ENCODE measurements at regions not wholly inside any gene's neighbourhood (a gene's known extent, or its start where the extent isn't known, plus 50 kb on each side); places are given as distances from the start of the nearest gene placed in this dataset.

DNA sequence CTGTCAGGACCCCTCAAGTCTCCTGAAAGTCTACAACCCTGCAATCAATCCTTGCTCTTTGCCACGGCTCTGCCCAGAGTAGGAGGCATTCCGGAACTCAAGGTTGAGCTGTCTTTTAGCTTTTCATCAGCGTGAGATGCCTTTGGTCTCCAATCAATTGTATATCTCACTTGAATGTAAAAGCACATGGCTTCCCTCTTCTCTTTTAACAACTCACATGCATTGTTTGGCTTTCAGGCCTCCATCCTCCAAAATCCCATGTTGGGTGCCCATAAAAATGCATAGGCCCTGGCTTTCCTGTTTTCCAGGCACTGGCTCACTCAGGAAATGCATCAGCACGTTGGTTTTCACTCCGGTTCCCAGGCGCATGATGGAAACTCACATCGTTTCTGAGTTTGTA, 64.0 kb upstream of the FOXF1 start:
- H3K27me3 Mint-ChIP-seq (ENCODE audit: unreplicated experiment) = peaks cover 16% of the 10 kb centered on the region
- no peak overlapping the region for H3K27ac Mint-ChIP-seq (ENCODE audit: unreplicated experiment)

DNA sequence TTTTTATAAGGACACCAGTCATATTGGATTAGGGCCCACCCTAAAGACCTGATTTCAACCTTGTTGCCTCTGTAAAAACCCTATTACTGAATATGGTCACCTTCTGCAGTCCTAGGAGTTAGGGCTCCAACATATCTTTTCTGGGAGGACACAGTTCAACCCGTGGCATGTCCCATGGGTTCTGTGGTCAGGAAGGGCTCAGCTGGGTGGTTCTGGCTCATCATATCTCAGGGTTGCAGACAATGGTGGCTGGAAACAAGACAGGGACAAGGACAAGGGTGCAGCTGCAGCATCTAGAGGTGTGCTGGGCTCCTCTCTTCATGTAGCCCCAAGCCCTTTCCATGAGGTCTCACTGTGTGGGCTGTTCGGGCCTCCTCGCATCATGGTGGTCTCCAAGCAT, 63.1 kb upstream of the FOXF1 start:
- H3K4me3 Mint-ChIP-seq (ENCODE audit: unreplicated experiment) = no peak overlapping the region
- TF ChIP-seq, protein P1, sequence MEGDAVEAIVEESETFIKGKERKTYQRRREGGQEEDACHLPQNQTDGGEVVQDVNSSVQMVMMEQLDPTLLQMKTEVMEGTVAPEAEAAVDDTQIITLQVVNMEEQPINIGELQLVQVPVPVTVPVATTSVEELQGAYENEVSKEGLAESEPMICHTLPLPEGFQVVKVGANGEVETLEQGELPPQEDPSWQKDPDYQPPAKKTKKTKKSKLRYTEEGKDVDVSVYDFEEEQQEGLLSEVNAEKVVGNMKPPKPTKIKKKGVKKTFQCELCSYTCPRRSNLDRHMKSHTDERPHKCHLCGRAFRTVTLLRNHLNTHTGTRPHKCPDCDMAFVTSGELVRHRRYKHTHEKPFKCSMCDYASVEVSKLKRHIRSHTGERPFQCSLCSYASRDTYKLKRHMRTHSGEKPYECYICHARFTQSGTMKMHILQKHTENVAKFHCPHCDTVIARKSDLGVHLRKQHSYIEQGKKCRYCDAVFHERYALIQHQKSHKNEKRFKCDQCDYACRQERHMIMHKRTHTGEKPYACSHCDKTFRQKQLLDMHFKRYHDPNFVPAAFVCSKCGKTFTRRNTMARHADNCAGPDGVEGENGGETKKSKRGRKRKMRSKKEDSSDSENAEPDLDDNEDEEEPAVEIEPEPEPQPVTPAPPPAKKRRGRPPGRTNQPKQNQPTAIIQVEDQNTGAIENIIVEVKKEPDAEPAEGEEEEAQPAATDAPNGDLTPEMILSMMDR (IDR thresholded peaks at IDR 0.05) = no peak
- DNase-seq (ENCODE audit: extremely low spot score, unreplicated experiment) = no peak
- peaks cover 19% of the 10 kb centered on the region for H3K27me3 Mint-ChIP-seq (ENCODE audit: unreplicated experiment)
- H3K9me3 Mint-ChIP-seq (ENCODE audit: unreplicated experiment) = no peaks in the 10 kb centered on the region
- H3K4me1 Mint-ChIP-seq (ENCODE audit: unreplicated experiment) = no peaks in the 10 kb centered on the region
- H3K27ac Mint-ChIP-seq (ENCODE audit: unreplicated experiment) = no peak overlapping the region
- H3K36me3 Mint-ChIP-seq (ENCODE audit: unreplicated experiment) = no peaks in the 10 kb centered on the region

More for the DNA sequence above, 64.0 kb upstream of the FOXF1 start:
- no peak for DNase-seq (ENCODE audit: extremely low spot score, unreplicated experiment)
- TF ChIP-seq, protein P1 (IDR thresholded peaks at IDR 0.05) = no peak
- Mint-ChIP-seq H3K9me3 (ENCODE audit: unreplicated experiment) (no peaks in the 10 kb centered on the region), H3K4me3 (ENCODE audit: unreplicated experiment) (no peak overlapping the region), H3K4me1 (ENCODE audit: unreplicated experiment) (no peaks in the 10 kb centered on the region), H3K36me3 (ENCODE audit: unreplicated experiment) (no peaks in the 10 kb centered on the region)

- no peaks in the 10 kb centered on the region for H3K4me1 Mint-ChIP-seq (ENCODE audit: unreplicated experiment)
- TF ChIP-seq, protein P1 (IDR thresholded peaks at IDR 0.05) = no peak
- peaks cover 26% of the 10 kb centered on the region for H3K27me3 Mint-ChIP-seq (ENCODE audit: unreplicated experiment)
- no peaks in the 10 kb centered on the region for H3K9me3 Mint-ChIP-seq (ENCODE audit: unreplicated experiment)
- no peak overlapping the region for H3K4me3 Mint-ChIP-seq (ENCODE audit: unreplicated experiment)
- no peak overlapping the region for H3K27ac Mint-ChIP-seq (ENCODE audit: unreplicated experiment)
- H3K36me3 Mint-ChIP-seq (ENCODE audit: unreplicated experiment) = no peaks in the 10 kb centered on the region
- no peak for DNase-seq (ENCODE audit: extremely low spot score, unreplicated experiment)
Observed at GRCh38 chr16:86448306-86448890, 61.9 kb upstream of the FOXF1 start.

GRCh38 chr16:86449446-86450095, 60.8 kb upstream of the FOXF1 start:
- TF ChIP-seq, protein P1 (IDR thresholded peaks at IDR 0.05) = no peak
- Mint-ChIP-seq H3K36me3 (ENCODE audit: unreplicated experiment) (no peaks in the 10 kb centered on the region), H3K27ac (ENCODE audit: unreplicated experiment) (no peak overlapping the region), H3K27me3 (ENCODE audit: unreplicated experiment) (peaks cover 27% of the 10 kb centered on the region), H3K9me3 (ENCODE audit: unreplicated experiment) (no peaks in the 10 kb centered on the region), H3K4me3 (ENCODE audit: unreplicated experiment) (no peak overlapping the region), H3K4me1 (ENCODE audit: unreplicated experiment) (no peaks in the 10 kb centered on the region)
- DNase-seq (ENCODE audit: extremely low spot score, unreplicated experiment) = no peak

DNA sequence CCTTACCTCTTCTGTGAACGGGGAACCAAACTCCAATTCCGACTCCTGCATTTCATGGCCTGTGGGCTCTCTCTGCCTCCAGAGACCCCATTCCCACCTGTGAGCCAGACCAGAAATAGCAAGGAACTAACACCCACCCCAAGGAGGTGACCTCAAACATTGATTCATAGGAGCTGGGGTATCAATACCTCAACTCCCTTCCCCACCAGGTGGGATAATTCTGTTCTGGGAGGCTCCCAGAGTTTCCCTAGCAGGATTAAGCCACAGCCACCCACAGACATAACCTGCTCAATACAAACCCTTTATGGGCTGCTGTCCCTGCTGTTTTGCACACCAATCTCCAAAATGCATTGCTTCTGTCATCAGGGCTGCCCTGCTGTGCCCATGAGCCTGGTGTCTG, 59.6 kb upstream of the FOXF1 start:
- TF ChIP-seq, protein P1 (IDR thresholded peaks at IDR 0.05) = no peak
- no peak for DNase-seq (ENCODE audit: extremely low spot score, unreplicated experiment)
- H3K27me3 Mint-ChIP-seq (ENCODE audit: unreplicated experiment) = peaks cover 32% of the 10 kb centered on the region
- no peaks in the 10 kb centered on the region for H3K36me3 Mint-ChIP-seq (ENCODE audit: unreplicated experiment)
- H3K9me3 Mint-ChIP-seq (ENCODE audit: unreplicated experiment) = no peaks in the 10 kb centered on the region
- no peak overlapping the region for H3K4me3 Mint-ChIP-seq (ENCODE audit: unreplicated experiment)
- no peaks in the 10 kb centered on the region for H3K4me1 Mint-ChIP-seq (ENCODE audit: unreplicated experiment)
- H3K27ac Mint-ChIP-seq (ENCODE audit: unreplicated experiment) = no peak overlapping the region
